ENCODE measurements at regions not wholly inside any gene's neighbourhood (a gene's known extent, or its start where the extent isn't known, plus 50 kb on each side); places are given as distances from the start of the nearest gene placed in this dataset.

- ATAC-seq, result no peak
These were observed 392.8 kb upstream of the RORA start for GRCh38 chr15:61621865-61622264.

DNA sequence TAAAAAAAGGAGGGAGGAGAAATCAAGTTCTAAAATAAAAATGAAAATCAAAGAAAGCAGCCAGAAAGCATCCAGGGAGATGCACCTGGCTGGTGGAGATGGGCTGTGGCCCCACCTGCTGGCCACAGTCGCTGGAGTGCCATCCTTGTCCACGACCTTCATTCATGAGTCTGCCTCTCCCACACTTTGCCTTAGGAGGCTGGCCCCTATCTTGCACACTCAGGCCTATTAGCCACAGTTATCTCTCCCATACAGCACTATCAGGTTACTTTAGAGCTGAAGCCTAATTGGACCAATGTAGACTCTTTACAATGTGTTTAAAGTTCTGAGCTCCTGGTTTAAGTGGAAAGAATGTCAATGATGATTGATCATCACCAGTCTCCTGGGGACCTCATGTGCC is 392.0 kb upstream of the RORA start:
- ATAC-seq, result peak; percentile 47

GRCh38 chr15:61620151-61620550 is 391.0 kb upstream of the RORA start:
- ATAC-seq, result no peak

- ATAC-seq, result no peak
These were observed 384.6 kb upstream of the RORA start for GRCh38 chr15:61613729-61614128.

DNA sequence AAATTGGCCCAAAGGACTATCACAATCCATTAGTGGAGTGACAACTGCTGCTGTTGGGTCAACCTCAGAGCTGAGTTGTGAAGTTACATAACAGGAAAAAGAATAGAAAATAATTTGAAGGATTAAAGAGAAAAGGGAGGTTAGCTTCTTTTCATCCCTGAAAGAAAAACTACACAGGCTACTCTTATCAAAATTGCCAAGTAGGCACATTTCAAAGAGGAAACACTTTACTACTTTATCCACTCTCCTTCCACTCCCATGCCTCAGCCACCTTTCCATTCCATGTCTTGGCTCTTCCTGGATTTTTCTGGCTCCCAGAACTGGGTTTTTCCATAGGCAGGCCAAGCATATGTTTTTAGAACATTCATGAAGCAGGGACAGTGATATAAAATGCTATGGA is 384.0 kb upstream of the RORA start:
- ATAC-seq, result no peak

DNA sequence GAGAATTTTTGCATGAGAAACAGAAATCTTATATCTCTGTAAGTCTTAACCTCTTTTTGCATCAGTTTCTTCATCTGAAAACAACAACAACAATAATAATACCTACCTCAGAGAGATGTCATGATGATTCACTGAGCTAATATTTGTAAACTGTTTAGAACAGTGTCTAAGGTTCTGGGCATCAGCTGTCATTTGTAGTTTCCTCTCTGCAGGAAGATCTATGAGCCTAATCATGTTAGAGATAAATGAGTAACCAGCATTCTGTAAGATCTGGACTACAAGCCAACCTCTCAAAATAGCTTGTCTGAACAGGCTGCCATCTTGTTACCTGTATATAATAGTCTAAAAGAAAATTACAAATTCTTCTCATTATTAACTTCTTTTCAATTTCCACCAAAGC is 383.0 kb upstream of the RORA start:
- ATAC-seq, result no peak

DNA sequence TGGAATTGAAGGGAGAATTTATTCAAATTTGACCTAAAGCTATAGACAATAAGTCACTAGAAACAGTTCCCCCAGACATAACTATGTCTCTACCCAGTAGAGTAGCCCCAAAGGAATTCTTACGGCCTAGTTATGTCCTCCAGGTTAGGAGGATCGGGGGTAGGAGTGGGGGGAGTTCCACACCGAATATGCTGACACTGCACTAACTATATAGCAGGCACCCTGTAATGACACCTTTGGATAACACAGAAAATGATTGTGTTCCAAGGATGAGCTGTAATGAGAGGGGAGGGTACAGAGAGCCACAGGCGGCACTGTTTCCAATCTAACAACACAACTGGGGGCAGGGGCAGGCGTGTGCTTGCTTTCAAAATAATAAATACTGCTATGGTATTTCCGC is 376.2 kb upstream of the RORA start:
- no peak for ATAC-seq

DNA sequence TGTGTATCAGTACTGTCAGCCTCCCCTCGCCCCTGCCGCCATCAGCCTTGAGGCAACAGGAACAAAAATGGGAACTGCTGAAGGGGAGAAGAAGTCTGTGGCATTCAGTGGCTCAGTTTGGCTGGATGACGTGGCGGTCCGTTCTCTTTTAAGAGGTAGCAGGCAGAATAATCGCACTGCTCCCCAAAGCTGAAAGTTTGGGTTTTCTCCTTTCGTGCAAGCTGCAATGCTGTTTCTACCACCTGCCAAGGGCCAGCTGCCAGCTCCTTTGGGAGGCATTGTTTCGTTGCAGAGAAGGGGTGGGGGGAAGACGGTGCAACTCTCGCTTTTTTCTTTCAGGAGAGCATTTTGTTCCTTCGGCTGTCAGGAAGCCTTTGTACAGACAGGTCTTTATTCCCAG is 369.6 kb upstream of the RORA start:
- no peak for ATAC-seq

DNA sequence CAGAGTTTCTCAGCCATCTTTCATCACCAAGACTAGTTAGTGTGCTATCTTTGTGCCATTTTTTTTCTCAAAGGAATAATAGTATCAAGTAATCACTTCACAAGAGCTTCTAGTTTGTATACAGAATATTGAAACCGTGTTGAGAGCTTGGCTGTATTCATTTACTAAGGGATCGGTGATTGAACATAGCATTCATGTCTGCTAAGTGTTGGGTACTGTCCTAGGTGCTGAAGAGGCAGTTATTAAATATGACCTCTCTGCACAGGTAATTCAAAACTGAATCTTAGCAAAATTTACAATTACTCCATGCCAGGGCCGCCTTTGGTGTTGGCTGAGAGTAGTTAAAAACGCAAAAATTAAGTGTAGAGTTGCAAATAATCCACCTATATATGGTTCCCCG is 355.3 kb upstream of the RORA start:
- ATAC-seq, result no peak

- no peak for ATAC-seq
These were observed 353.0 kb upstream of the RORA start for GRCh38 chr15:61582092-61582491.

GRCh38 chr15:61575597-61575996 is 346.5 kb upstream of the RORA start:
- no peak for ATAC-seq

- ATAC-seq, result no peak
These were observed 341.9 kb upstream of the RORA start for GRCh38 chr15:61571026-61571425.

DNA sequence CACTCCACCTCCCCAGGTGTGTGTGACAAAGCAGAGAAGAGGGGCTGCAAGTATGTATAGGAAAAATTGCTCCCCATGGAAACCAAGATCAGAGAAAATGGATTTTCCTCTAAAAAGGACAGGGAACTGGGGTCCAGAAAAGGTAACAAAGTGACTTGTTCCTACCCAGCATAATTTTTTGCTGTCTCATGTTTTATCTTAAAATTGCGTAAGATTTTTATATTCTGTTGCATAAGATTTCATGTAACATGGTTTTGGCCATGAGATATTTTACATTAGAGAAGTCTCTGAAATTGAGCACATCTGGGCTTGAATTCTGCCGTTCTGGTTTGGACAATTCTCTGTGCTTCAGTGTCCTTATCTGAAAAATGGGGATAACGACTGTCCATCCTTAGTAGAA is 335.7 kb upstream of the RORA start:
- no peak for ATAC-seq

GRCh38 chr15:61558172-61559136 is 329.4 kb upstream of the RORA start:
- ATAC-seq, result no peak

GRCh38 chr15:61556037-61556648 is 327.0 kb upstream of the RORA start:
- no peak for ATAC-seq

DNA sequence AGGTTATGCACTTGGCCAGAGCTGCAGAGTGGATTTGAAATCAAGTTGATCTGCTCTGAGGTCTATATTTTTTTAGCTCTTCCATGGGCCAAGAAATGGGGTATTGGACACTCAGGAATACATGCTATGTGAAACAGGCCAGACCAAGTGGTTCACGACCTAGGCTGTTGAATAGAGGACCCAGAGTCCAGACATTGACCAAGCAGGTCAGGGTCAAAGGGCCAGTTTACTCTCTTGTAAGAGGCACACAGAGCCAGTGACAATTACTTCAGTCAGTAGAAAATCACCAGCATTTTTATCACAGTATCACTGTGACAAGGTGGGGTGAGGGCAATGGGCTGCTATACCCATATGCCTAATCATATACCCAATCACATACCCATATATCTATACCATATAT is 320.6 kb upstream of the RORA start:
- no peak for ATAC-seq

GRCh38 chr15:61545763-61546162 is 316.7 kb upstream of the RORA start:
- no peak for ATAC-seq

DNA sequence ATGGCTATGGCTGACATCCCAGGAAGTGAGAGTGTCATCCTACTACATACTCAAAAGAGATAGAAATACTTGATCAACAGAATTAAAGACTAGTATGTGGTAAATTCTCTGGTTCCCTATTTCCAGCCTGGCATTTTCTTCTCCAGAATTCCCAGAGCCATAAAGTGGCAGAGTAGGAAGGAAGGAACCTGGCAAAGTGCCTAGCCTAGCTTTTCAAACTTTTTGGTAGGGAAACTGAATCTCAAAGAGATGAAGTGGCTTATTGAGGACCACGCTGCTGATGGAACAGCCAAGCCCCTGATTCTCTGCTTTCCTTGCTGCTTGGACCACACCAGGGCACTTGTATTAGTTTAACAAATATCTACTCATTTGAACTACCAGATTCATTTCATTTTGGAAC is 312.4 kb upstream of the RORA start:
- ATAC-seq, result no peak

DNA sequence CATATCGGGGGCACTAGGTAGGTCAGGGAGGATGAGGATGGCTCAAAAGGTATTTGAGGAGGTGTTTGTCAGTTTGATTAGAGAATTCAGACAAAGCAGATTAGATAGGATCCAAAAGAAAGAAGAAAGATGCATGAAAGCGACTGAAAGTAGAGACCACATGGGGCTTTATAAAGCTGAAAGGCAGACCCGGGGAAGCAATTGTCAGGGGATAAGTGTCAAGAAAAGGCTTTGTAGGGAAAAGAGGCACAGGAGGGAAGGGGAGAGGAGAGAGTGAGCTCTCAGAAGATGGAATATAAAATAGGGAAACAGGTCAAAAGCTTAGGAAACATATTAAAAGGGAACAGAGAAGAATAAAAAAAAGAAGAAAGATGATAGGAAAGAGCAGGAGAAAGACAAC is 308.2 kb upstream of the RORA start:
- ATAC-seq, result no peak

- ATAC-seq, result no peak
These were observed 305.9 kb upstream of the RORA start for GRCh38 chr15:61534986-61535385.

DNA sequence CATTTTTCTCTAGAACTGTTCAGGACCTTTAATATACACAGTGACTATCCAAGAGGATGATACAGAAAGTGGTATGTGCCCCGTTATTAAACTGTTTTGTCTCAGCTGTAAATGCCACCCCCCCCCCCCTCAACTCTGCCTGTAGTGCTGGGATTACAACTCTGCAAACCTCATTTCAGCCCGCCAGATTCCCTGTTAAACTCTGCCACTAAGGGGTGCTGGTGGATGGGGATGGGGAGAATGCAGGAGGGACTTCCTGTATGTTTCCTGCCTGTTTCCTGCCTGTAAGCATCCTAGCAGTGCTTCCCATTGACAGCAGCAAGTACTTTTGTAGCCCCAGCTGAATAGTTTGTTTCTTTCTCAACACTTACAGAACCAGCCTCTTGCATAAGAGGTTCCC is 301.7 kb upstream of the RORA start:
- no peak for ATAC-seq

- no peak for ATAC-seq
These were observed 299.4 kb upstream of the RORA start for GRCh38 chr15:61528581-61528910.

- no peak for ATAC-seq
These were observed 298.9 kb upstream of the RORA start for GRCh38 chr15:61527836-61528580.

GRCh38 chr15:61524545-61524944 is 295.4 kb upstream of the RORA start:
- ATAC-seq, result no peak
